GM18873 (cell line): ENCODE measurements at regions not wholly inside any gene's neighbourhood (a gene's known extent, or its start where the extent isn't known, plus 50 kb on each side); places are given as distances from the start of the nearest gene placed in this dataset.
A peak's percentile ranks its signal among the peaks of the same experiment; 100 is the strongest.

ENCODE experiments used
- ATAC-seq: cut with Tn5 transposase; IDR thresholded peaks from one replicate; pipeline ENCODE4 v1.9.1; 2021; ENCODE audit warnings: mild to moderate bottlenecking, moderate library complexity, moderate number of reproducible peaks; ENCODE audit not compliant: unreplicated experiment, low FRiP score

DNA sequence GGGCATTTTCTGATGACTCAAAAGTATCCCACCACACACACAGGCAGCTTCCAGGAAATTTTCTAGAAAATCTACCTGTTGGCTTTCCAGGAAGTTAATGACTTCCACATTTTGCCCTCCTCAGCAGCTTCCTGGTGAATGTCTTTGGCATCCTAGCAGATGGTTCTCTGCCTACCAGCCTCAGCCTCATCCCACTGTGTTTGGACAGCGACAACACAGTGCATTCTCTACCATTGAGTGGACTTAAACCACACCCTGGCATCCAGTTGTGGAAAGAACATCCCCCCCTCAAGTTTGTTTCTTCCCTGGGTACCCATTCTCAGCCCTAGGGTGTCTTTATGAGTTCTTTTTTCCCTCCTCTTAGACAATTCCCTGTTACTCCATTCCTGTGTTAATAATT, 50.8 kb upstream of the GADL1 start:
- ATAC-seq: no peak

- ATAC-seq: no peak
Measured at GRCh38 chr3:30948426-30948825, 54.0 kb upstream of the GADL1 start.

DNA sequence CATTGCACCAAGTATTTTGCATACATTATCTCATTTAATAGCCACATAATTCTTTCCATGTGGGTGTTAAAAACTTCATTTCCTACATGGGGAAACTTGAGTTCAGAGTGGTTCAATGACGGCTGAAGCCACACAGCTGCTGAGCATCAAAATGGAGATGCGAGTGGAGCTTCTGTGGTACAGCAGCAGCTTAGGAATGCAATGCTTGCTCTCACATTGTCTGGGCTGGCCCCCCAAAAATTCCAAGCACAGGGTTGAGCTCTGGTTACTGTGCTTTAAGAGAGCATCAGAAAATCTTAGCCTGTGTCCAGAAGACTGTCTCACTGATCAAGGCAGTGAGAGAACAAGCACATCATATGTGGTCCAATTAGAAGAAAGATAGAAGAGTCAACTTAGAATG, 57.4 kb upstream of the GADL1 start:
- ATAC-seq: no peak

- ATAC-seq: no peak
Measured at GRCh38 chr3:30952786-30953185, 58.3 kb upstream of the GADL1 start.

GRCh38 chr3:30954426-30954825, 60.0 kb upstream of the GADL1 start:
- no peak for ATAC-seq

- ATAC-seq: no peak
Measured at GRCh38 chr3:30962084-30962483, 67.6 kb upstream of the GADL1 start.

DNA sequence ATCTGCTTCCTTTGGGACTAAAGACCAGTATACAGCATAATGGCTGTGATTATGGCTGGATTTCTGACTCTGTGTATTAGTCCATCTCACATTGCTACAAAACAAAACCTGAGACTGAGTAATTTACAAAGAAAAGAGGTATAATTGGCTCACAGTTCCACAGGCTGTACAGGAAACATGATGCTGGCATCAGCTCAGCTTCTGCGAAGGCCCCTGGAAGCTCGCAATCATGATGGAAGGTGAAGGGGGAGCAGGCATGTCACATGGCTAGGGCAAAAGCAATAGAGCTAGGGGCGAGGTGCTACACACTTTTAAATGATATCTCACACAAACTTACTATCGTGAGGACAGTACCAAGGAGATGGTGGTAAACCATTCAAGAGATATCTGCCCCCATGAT, 68.0 kb upstream of the GADL1 start:
- no peak for ATAC-seq

GRCh38 chr3:30963223-30963722, 68.8 kb upstream of the GADL1 start:
- ATAC-seq: no peak

DNA sequence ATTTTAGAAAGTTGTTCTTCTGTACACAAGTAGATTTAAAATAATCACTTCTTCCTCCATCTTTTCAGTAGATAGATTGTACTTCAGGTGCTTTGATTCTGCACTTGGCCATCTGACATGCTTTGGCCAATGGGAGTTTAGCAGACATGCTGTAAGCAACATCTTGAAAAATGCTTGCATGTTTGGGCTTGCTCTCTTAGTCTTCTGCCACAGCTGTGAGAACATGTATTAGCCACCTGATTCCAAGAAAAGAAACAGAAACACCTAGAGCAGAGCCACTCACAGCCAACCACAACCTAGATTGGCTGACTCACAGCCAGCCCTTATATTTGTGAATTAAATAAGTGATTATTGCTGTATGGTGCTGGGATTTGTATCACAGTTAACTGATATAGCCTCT, 70.2 kb upstream of the GADL1 start:
- peak; percentile 89 for ATAC-seq

- ATAC-seq: no peak
Measured at GRCh38 chr3:30966896-30967295, 72.4 kb upstream of the GADL1 start.

GRCh38 chr3:30970183-30970582, 75.7 kb upstream of the GADL1 start:
- no peak for ATAC-seq

DNA sequence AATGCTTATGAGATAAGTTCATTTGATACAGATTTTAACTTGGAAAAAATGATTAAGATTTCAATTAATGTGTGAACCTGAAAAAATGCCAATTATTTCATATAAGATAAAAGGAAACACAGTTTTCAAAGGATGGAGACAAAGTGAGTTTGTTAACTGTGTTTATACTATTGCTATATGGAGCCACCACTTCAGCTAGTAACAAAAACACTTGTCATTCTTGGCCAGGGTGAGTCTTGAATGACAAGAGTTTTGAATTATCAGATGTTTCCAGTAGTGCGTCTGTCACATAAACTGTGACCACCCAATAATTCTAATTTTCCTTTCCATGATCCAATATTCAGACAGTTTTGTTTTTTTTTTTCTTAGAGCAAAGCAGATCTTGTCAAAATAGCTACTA, 78.0 kb upstream of the GADL1 start:
- ATAC-seq: no peak

GRCh38 chr3:30974071-30974470, 79.6 kb upstream of the GADL1 start:
- ATAC-seq: no peak

GRCh38 chr3:30977592-30977991, 83.1 kb upstream of the GADL1 start:
- no peak for ATAC-seq

GRCh38 chr3:30980993-30981392, 86.5 kb upstream of the GADL1 start:
- no peak for ATAC-seq

GRCh38 chr3:30982416-30983075, 88.1 kb upstream of the GADL1 start:
- ATAC-seq: no peak

GRCh38 chr3:30984855-30985749, 90.6 kb upstream of the GADL1 start:
- ATAC-seq: peak; percentile 78

DNA sequence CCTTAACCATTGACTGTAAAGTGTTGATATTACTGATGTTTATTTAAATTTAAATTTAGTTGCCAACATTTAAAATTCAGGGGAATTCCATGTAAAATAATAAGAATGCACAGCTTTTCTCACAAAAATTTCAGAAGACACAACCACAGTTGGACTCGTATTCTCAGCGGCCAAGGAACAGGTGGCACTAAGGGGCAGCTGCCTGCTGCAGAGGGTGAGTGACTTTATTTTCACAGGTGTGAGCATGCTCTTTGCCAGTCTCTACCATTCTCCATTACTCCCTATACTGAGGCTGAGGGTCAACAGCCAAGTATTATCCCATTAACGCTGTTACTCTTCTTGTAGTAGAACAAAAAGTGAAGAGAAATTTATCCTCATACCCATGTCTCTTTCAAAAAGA, 92.1 kb upstream of the GADL1 start:
- no peak for ATAC-seq

- no peak for ATAC-seq
Measured at GRCh38 chr3:30988769-30989168, 94.3 kb upstream of the GADL1 start.

DNA sequence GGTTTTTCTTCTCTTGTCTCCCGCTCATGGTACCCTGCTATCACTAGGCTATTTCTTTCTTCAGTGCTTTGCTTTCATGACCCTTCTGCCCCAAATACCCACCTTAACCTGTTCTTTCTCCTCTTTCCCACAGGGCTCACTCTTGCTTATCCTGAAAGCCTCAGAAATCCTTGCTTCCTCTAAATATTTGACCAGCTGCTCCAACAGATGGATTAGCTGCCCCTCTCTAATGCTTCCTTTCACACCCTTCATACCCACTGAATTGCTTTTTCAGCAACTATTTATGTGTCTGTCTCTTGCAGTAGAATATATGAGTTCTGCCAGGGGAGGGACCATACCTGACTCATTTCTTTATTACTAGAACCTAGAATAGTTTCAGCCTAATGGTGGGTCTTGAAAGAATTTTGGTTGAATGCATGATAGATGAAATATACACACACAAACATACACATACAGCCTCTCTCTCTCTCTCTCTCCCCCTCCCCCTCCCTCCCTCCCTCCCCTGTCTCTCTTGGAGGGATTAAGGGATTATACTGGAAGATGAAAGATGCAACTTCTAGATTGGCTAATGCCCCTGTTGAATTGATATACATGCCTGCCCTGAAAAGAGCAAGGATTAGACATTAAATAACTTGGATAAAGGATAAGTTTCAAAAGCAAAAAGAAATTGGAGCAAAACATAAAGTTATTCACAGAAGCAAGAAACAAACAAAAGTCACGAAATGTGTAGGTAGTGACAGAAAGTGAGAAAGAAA, 95.0 kb upstream of the GADL1 start:
- no peak for ATAC-seq

DNA sequence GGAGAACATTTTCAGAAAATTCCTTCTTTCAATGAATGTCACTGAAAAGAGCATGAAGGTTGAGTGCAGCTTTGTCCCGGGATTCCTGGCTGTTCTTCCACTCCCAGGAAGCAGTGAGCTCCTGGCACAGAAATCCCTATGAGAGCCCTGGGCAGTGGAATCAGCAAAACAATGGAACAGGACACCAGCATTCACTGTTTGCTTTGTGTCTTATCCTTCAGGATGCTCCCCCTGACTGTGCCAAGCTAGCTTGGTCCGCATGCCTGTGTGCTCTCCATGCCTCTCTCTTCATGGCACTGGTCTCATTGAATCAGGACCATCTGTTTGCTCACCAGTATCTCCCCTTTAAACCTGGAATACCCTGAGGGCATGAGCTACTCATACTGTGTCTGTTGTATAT, 102.0 kb upstream of the GADL1 start:
- ATAC-seq: no peak
